ENCODE measurements at regions not wholly inside any gene's neighbourhood (a gene's known extent, or its start where the extent isn't known, plus 50 kb on each side); places are given as distances from the start of the nearest gene placed in this dataset.
"Not testable (repeated sequence)": the region's sequence is repeated elsewhere in the genome, so short reads cannot be mapped to it uniquely, and the experiment has no call there.

DNA sequence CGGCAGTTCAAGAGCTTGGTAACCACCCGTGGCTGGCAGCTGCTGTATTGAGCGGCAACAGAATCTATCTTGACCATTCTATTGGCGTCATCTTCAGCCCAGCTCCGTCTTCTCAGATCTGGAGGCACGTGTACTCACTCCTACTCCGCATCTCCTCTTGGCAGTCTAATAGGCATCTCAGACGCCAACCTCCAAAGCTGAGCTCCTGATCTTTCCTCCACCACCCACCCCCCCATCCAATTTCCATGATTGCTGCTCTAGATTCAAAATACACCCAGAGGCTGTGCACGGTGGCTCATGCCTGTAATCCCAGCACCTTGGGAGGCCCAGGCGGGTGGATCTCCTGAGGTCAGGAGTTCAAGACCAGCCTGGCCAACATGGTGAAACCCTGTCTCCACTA lies 84.6 kb upstream of the CASZ1 start:
- DNase-seq, result no peak
- H3K4me1 ChIP-seq, result no peaks in the 10 kb centered on the region
- H3K9me3 ChIP-seq, result no peaks in the 10 kb centered on the region
- TF ChIP-seq, protein P1, sequence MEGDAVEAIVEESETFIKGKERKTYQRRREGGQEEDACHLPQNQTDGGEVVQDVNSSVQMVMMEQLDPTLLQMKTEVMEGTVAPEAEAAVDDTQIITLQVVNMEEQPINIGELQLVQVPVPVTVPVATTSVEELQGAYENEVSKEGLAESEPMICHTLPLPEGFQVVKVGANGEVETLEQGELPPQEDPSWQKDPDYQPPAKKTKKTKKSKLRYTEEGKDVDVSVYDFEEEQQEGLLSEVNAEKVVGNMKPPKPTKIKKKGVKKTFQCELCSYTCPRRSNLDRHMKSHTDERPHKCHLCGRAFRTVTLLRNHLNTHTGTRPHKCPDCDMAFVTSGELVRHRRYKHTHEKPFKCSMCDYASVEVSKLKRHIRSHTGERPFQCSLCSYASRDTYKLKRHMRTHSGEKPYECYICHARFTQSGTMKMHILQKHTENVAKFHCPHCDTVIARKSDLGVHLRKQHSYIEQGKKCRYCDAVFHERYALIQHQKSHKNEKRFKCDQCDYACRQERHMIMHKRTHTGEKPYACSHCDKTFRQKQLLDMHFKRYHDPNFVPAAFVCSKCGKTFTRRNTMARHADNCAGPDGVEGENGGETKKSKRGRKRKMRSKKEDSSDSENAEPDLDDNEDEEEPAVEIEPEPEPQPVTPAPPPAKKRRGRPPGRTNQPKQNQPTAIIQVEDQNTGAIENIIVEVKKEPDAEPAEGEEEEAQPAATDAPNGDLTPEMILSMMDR (IDR thresholded peaks at IDR 0.05; ENCODE audit: low read depth, low read length), result no peak
- H3K36me3 ChIP-seq, result no peaks in the 10 kb centered on the region
- H3K4me3 ChIP-seq (ENCODE audit: low read depth, low read length), result no peak overlapping the region
- no peaks in the 10 kb centered on the region for H3K27me3 ChIP-seq

DNA sequence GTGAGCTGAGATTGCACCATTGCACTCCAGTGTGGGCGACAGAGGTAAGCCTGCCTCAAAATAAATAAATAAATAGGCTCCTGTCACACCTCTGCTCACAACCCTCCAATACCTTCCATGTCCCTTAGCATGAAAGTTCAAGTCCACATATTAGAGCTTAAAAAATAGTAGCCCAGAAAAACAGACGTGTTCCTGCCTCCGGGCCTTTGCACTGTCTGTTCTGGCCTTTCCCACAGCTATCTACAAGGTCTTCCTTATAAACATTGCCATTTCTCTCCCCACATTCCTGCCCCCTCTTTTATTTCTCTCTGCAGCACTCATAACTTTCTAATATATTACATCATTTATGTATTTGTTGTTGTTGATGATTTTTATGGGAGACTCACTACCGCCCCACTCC lies 85.6 kb upstream of the CASZ1 start:
- Histone ChIP-seq H3K27me3 (no peaks in the 10 kb centered on the region), H3K9me3 (no peaks in the 10 kb centered on the region), H3K36me3 (no peaks in the 10 kb centered on the region), H3K4me3 (ENCODE audit: low read depth, low read length) (no peak overlapping the region), H3K4me1 (no peaks in the 10 kb centered on the region)
- TF ChIP-seq, protein P1 (IDR thresholded peaks at IDR 0.05; ENCODE audit: low read depth, low read length), result no peak
- DNase-seq, result no peak

DNA sequence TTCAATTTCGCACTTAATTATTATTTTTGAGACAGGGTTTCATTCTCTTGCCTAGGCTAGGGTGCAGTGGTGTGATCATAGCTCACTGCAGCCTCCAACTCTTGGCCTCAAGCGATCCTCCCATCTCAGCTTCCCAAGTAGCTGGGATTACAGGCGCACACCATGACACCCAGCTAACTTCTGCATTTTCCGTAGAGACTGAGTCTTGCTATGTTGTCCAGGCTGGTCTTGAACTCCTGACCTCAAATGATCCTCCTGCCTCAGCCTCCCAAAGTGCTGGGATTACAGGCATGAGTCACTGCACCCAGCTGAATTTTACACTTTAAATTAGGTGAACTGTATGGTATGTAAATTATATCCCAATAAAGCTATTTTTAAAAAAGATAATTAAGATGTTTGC lies 90.6 kb upstream of the CASZ1 start:
- H3K36me3 ChIP-seq; H3K27me3 ChIP-seq; H3K9me3 ChIP-seq; DNase-seq; H3K4me3 ChIP-seq (ENCODE audit: low read depth, low read length): not testable (repeated sequence)
- peaks cover 23% of the 10 kb centered on the region for H3K4me1 ChIP-seq

DNA sequence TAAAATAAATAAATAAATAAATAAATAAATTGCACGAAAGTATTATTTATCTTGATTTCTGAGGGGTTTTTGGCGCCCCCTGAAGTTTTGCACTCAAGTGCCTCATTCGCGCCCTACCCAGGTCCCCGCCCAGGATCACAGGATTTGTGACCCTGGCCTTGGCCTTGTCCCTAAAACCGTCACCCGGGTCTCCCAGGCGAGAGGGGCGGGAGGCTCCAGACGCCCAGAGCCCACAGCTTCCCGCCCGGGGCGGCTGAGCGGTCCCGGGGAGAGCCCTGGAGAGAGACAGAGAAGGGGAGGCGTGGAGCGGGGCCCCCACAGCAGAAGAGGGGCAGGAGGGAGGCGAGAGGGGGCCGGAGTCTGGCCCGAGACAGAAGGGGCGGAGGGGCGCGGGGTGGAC lies 91.8 kb upstream of the CASZ1 start:
- TF ChIP-seq, protein P1 (IDR thresholded peaks at IDR 0.05; ENCODE audit: low read depth, low read length), result no peak
- Histone ChIP-seq H3K27me3 (no peaks in the 10 kb centered on the region), H3K36me3 (no peaks in the 10 kb centered on the region), H3K4me3 (ENCODE audit: low read depth, low read length) (no peak overlapping the region), H3K9me3 (no peaks in the 10 kb centered on the region), H3K4me1 (peaks cover 23% of the 10 kb centered on the region)
- peak; percentile 35 for DNase-seq

DNA sequence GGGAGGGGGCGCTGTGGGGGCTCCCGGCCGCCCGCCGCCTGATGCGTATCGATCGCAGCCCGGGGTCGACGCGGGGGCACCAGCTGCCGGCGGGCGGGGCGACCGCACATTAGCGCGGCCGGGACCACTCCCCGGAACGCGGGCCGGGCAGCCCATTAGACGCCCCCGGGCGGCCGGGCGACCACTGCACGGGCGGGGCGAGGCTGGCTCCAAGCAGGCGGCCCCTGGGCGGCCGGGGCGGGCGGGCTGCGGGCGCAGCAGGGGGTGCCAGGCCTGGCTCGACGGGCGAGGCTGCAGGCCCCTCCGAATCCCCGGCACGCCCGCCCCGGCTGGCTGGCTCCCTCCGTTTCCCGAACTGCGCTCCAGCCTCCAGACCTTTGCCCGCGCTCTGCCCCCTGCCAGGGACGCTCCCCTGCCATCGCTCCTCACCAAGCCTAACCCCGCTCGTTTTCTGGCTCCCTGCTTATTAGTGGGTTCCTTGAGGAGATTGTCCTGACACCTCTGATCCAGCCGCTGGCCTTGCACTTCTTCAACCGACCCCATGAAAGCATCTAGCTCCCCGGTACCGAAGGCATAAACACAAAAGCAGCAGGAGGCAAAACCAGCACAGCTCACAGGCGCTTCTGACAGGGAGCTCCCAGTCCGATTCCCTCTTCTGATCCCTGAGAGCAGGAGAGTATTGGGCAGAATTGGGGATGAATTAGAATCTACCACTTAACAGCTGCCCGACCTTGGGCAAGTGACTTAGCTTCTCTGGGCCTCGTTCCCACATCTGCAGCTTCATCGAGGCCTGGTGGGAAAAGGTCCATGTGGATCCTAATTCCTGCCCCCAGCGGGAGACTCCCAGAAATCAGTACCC lies 92.6 kb upstream of the CASZ1 start:
- TF ChIP-seq, protein P1 (IDR thresholded peaks at IDR 0.05; ENCODE audit: low read depth, low read length), result no peak
- Histone ChIP-seq H3K36me3 (no peaks in the 10 kb centered on the region), H3K9me3 (no peaks in the 10 kb centered on the region), H3K4me1 (peaks cover 23% of the 10 kb centered on the region), H3K27me3 (no peaks in the 10 kb centered on the region), H3K4me3 (ENCODE audit: low read depth, low read length) (no peak overlapping the region)
- peak; percentile 67 for DNase-seq

DNA sequence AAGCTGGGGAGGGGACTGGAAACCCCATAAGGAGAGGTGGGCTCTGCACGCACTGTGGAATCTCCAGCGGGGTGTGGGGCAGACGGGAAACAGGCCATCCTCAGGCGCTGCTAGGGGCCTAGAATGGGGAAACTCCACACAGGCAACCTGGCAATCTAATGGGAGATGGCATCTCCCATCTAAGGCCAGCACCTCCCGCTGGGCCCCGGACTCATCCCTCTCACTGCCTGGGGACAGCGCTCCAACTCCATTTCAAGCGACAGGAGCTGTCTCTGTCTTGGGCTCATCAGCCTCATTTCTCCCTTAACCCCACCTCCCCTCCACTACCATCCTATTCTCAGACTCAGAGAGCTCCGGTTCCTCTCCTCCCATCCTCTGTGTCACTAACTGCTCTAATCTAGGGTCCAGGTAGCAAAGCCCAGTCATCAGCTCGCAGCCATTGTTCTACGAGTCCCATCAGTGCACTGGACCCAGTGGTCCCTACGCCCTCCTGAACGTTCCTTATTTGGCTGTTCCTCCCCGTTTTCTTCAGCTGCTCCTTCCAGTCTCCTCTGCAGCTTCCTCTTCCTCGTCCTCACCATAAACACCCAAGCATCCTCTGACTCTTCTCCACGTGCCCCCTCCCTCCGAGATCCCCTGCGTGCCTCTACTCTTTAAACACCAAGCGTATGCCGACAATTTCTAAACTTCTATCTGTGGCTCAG lies 93.4 kb upstream of the CASZ1 start:
- Histone ChIP-seq H3K27me3 (no peaks in the 10 kb centered on the region), H3K4me1 (peaks cover 23% of the 10 kb centered on the region), H3K4me3 (ENCODE audit: low read depth, low read length) (no peak overlapping the region), H3K36me3 (no peaks in the 10 kb centered on the region), H3K9me3 (no peaks in the 10 kb centered on the region)
- TF ChIP-seq, protein P1 (IDR thresholded peaks at IDR 0.05; ENCODE audit: low read depth, low read length), result no peak
- DNase-seq, result peak; percentile 23

Data from BE2C (cell line).